ENCODE measurements at regions not wholly inside any gene's neighbourhood (a gene's known extent, or its start where the extent isn't known, plus 50 kb on each side); places are given as distances from the start of the nearest gene placed in this dataset.
A peak's percentile ranks its signal among the peaks of the same experiment; 100 is the strongest.

DNA sequence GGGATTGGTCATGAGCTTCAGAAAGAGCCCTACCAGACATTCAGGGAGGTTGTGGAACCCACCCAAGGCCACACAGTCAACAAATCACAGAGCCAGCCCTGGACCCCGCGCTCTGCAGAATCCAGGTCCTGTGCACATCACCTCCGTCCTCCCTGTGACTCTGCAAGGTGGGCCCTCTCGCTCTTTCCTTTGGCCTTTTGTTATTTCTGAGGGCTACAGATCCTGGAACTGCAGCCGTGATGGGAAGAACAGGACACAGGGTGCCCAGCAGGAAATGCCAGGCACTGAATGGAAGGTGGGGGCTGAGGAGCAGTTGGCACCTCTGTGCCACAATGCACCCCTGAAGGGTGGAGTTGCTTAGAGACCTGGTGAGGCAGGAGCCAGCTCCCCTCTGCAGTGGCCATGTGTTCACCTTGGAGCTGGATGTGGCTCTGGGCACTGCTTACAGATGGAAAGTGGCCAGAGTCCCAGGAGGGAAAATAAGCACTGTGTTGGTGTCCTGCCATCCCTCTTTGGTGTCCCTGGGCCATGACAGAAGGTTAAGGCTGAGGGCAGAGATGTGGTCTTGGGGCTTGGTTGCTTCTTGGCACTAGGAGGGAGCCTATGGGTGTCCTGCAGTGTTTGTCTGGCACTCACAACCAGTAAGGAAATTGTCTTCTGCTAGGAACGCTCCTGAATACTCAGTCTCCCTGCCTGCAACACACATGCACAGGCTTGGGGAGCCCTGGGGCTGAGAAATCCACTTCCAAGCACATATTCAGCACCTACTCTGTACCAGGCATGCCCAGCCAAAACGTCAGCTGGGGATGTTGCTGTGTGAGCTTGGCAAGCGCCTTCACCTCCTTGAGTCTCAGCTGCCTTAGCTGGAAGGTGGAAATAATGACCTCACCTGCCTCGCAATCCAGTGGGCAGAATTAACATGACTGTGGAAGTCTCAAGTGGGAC, 98.0 kb upstream of the SLC6A6 start:
- TF ChIP-seq, protein P1, sequence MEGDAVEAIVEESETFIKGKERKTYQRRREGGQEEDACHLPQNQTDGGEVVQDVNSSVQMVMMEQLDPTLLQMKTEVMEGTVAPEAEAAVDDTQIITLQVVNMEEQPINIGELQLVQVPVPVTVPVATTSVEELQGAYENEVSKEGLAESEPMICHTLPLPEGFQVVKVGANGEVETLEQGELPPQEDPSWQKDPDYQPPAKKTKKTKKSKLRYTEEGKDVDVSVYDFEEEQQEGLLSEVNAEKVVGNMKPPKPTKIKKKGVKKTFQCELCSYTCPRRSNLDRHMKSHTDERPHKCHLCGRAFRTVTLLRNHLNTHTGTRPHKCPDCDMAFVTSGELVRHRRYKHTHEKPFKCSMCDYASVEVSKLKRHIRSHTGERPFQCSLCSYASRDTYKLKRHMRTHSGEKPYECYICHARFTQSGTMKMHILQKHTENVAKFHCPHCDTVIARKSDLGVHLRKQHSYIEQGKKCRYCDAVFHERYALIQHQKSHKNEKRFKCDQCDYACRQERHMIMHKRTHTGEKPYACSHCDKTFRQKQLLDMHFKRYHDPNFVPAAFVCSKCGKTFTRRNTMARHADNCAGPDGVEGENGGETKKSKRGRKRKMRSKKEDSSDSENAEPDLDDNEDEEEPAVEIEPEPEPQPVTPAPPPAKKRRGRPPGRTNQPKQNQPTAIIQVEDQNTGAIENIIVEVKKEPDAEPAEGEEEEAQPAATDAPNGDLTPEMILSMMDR (IDR thresholded peaks at IDR 0.05; ENCODE audit: partially characterized antibody, unreplicated experiment) = no peak
- Mint-ChIP-seq H3K36me3 (ENCODE audit: unreplicated experiment) (no peaks in the 10 kb centered on the region), H3K9me3 (ENCODE audit: unreplicated experiment) (peaks cover 5% of the 10 kb centered on the region), H3K27me3 (ENCODE audit: unreplicated experiment) (peaks cover 7% of the 10 kb centered on the region), H3K4me3 (ENCODE audit: unreplicated experiment) (no peak overlapping the region), H3K27ac (ENCODE audit: unreplicated experiment) (no peak overlapping the region), H3K4me1 (ENCODE audit: low read depth, unreplicated experiment) (peaks cover 25% of the 10 kb centered on the region)
- no peak for DNase-seq

DNA sequence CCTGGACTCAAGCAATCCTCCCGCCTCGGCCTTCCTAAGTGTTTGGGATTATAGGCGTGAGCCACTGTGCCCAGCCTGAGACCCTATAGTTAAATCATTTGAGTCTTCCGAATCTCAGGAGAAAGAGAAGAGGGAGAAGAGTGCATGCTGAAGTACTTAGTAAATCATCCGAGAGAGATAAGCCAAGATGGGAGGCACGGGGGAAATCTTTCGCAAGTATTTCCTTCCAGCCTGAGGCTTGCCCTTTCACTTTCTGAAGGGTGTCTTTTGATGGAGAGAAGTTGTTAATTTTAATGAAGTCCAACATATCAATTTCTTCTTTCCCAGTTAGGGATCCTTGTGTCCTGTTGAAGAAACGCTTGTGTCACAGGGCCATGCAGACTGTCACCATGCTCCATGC, 97.1 kb upstream of the SLC6A6 start:
- Mint-ChIP-seq H3K27ac (ENCODE audit: unreplicated experiment) (peak overlapping the region; percentile 7), H3K9me3 (ENCODE audit: unreplicated experiment) (peaks cover 7% of the 10 kb centered on the region), H3K4me3 (ENCODE audit: unreplicated experiment) (no peak overlapping the region), H3K27me3 (ENCODE audit: unreplicated experiment) (peaks cover 7% of the 10 kb centered on the region), H3K36me3 (ENCODE audit: unreplicated experiment) (no peaks in the 10 kb centered on the region), H3K4me1 (ENCODE audit: low read depth, unreplicated experiment) (peaks cover 25% of the 10 kb centered on the region)
- no peak for DNase-seq
- TF ChIP-seq, protein P1 (IDR thresholded peaks at IDR 0.05; ENCODE audit: partially characterized antibody, unreplicated experiment) = no peak

DNA sequence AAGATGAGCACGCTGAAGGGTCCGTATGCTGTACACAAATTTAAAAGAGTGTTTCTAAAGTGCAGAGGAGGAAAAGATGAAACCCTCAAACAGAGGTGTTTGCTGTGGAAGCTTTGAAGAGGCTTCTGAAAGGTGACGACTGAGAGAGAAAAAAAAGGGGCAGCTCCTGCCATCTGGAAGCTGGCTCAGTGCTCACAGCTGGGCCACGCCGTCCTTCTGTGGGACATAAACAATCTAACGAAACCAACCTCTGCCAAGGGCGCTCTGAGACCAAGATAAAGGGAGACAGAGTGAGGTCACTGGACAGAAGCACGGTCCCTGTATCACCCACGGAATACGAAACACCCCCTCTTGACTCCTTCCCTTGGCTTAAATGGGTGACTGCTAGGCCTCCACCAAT, 96.3 kb upstream of the SLC6A6 start:
- DNase-seq = no peak
- peaks cover 25% of the 10 kb centered on the region for H3K4me1 Mint-ChIP-seq (ENCODE audit: low read depth, unreplicated experiment)
- H3K9me3 Mint-ChIP-seq (ENCODE audit: unreplicated experiment) = peaks cover 7% of the 10 kb centered on the region
- TF ChIP-seq, protein P1 (IDR thresholded peaks at IDR 0.05; ENCODE audit: partially characterized antibody, unreplicated experiment) = no peak
- no peak overlapping the region for H3K4me3 Mint-ChIP-seq (ENCODE audit: unreplicated experiment)
- no peaks in the 10 kb centered on the region for H3K36me3 Mint-ChIP-seq (ENCODE audit: unreplicated experiment)
- no peak overlapping the region for H3K27ac Mint-ChIP-seq (ENCODE audit: unreplicated experiment)
- peaks cover 7% of the 10 kb centered on the region for H3K27me3 Mint-ChIP-seq (ENCODE audit: unreplicated experiment)

DNA sequence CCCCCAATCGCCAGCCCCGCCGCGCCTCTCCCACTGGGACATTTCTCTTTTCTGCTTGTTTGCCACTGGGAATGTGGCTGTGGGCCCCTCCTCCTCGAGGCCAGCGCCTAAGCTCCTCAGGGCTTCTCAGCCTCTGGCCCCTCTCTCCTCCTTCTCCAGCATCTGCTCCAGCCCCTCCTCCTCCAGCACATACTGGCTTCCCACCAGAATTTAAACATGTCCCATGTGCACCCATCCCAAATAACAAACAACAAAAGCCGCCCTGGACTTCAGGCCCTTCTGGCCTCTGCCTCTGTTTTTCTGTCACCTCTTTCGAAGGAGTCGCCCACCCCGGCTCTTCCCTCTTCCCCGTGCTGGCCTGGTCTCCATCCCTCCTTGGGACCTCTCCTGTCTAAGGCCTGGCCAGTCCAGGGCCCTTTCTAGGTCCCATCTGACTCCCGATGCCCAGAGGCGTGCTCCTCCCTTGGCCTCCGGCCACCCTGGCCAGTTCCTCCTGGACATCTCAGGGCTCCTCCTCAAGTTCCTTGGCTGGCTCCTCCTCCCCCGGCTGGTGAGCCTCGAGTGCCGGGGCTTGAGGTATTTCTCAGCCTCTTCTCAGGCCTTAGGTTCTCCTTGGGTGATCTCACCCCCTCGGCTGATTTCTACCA, 94.6 kb upstream of the SLC6A6 start:
- no peaks in the 10 kb centered on the region for H3K36me3 Mint-ChIP-seq (ENCODE audit: unreplicated experiment)
- no peak for DNase-seq
- peaks cover 8% of the 10 kb centered on the region for H3K27me3 Mint-ChIP-seq (ENCODE audit: unreplicated experiment)

More for the DNA sequence above, 94.6 kb upstream of the SLC6A6 start:
- Mint-ChIP-seq H3K9me3 (ENCODE audit: unreplicated experiment) (peaks cover 7% of the 10 kb centered on the region), H3K27ac (ENCODE audit: unreplicated experiment) (no peak overlapping the region), H3K4me1 (ENCODE audit: low read depth, unreplicated experiment) (peaks cover 23% of the 10 kb centered on the region), H3K4me3 (ENCODE audit: unreplicated experiment) (no peak overlapping the region)
- TF ChIP-seq, protein P1 (IDR thresholded peaks at IDR 0.05; ENCODE audit: partially characterized antibody, unreplicated experiment) = no peak

Measured in glutamatergic neuron (in vitro differentiated cells).